AG20443 (cell line): ENCODE measurements at regions not wholly inside any gene's neighbourhood (a gene's known extent, or its start where the extent isn't known, plus 50 kb on each side); places are given as distances from the start of the nearest gene placed in this dataset.

ENCODE experiments used
- DNase-seq: peaks from one replicate; pipeline ENCODE4 v3.0.0; 2012; ENCODE audit warnings: low spot score, mixed read lengths

DNA sequence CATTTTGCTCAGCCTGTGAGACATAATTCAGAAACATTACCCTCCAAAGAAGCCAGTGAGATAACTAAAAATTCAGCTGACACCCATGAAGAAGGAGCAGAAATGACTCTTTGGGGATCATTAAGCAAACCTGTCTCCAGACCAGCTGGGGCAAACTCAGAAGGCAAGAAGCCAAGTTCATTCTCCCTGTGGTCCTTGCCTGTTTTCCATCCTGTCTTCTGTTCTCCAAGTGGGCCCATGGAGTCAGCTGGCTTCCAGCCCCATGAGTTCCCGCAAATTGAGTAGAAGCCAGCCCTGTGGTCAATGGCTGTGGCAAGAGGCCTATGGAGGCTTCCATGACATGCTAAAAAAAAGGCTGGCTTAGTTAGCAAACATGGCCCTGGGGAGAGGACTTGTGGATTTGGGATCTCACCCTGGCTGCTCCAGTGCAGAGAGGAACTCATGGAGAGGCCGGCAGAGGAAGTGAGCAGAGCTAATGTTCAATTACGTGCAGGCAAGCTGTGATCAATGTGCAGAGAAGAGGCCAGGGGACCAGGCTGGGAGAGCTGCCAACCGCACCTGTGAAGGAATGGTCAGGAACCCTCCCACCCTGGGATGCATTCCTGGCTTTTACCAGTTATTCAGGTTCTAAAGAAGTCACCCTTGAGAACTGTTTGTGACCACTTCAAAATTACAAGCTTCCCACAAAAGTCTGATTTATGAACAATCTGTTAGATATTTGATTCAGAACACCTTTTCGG is 229.1 kb downstream of the TSHZ3 start:
- no peak for DNase-seq

GRCh38 chr19:31118986-31119385 is 230.2 kb downstream of the TSHZ3 start:
- no peak for DNase-seq

GRCh38 chr19:31118287-31118955 is 230.8 kb downstream of the TSHZ3 start:
- no peak for DNase-seq

GRCh38 chr19:31114585-31114984 is 234.7 kb downstream of the TSHZ3 start:
- DNase-seq, result no peak

- peak; percentile 26 for DNase-seq
Observed at GRCh38 chr19:31113293-31113692, 235.9 kb downstream of the TSHZ3 start.

- no peak for DNase-seq
Observed at GRCh38 chr19:31112158-31112557, 237.1 kb downstream of the TSHZ3 start.

GRCh38 chr19:31111741-31112140 is 237.5 kb downstream of the TSHZ3 start:
- no peak for DNase-seq

- peak; percentile 78 for DNase-seq
Observed at GRCh38 chr19:31110336-31110735, 238.9 kb downstream of the TSHZ3 start.

DNA sequence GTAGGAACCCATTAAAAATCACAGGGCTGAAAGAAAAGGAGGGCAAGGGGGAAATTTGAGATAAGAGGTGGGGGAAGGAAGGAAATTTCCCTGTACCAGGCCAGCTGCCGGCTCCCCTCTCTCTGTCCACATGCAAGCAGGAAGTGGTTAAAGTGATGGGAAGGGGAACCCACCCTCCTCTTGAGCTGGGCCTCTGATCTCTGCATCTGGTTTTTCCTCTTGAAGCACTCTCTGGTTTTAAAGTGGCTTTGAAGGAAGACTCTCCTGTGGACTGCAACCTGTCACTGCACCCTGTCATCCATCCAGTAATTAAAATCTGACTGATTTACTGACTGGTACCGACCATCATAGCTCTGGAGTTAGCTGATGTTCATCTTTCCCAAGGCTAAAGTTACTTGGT is 239.6 kb downstream of the TSHZ3 start:
- no peak for DNase-seq

- DNase-seq, result no peak
Observed at GRCh38 chr19:31107096-31107495, 242.1 kb downstream of the TSHZ3 start.

GRCh38 chr19:31105761-31106160 is 243.5 kb downstream of the TSHZ3 start:
- DNase-seq, result no peak

DNA sequence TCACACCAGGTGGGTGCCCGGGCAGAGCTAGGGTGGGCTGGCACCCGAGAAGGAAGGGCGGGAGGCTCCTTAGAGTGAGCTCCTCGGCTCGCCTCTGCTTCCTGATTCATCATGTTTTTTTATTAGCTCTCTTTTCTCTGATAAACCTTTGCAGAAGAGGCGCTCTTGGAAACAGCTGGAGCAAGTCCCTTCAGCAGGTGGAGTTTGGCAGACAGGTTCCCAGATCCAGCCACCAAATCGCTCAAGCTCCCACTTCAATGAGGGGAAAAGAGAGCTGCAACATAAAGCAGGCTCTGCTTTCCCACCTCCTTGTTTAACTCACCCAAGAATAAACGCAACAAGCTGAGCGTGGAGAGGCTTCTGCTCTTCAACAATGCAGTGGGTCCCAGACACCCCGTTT is 244.8 kb downstream of the TSHZ3 start:
- no peak for DNase-seq

DNA sequence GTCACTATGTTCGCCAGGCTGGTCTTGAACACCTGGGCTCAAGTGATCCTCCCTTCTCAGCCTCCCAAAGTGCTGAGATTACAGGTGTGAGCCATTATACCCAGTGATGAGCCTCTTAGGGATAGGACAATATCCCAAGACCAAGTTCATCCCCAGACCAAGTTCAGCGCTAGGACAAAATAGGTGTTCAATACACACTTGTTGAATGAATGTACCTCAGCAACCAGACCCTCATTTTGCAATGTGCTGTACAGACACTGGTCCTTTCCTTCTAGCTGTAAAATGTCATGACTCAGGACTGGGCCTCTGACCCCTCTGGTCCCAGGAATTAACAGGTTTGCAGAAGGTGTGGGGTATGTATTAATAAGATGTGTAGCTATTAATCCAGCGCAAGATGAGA is 246.0 kb downstream of the TSHZ3 start:
- no peak for DNase-seq

DNA sequence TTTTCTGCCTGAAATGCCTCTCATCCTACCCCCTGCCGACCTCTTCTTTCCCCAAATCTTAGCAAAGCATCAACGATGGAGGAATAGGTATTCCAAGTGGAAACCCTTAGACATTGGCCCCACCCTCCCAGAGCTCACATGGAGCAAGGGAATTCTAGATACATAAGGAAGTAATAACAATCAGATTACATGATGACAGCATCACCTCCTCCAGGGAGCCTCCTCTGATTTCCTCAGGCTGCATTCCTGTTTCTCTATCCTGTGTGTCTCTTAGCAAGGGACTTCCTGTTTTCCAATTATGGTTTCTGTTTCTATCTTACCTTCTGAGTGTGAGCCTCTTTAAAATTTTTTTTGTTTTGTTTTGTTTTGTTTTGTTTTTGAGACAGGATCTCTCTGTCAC is 246.6 kb downstream of the TSHZ3 start:
- no peak for DNase-seq

- DNase-seq, result no peak
Observed at GRCh38 chr19:31100981-31101380, 248.3 kb downstream of the TSHZ3 start.

DNA sequence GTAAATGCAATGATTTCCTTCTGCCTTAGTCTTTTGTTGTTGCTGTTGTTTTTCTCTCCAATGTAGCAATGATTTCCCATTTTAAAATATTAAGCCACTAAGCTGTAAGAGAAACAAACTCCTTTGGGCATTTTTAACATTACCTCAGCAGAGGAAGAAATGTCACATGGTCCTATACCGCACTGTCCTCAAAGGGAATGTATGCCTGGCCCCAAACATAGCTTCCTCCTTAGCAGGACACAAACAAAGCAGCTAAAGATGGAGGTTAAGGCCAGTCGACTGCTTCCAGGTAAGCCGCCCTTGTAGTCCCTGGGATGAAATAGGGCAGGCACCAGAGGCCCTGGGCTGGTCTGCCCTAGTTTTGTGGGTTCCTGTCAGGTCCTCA is 249.0 kb downstream of the TSHZ3 start:
- no peak for DNase-seq

GRCh38 chr19:31099515-31100205 is 249.6 kb downstream of the TSHZ3 start:
- peak; percentile 61 for DNase-seq

- DNase-seq, result no peak
Observed at GRCh38 chr19:31098836-31099235, 250.4 kb downstream of the TSHZ3 start.

GRCh38 chr19:31096935-31097545 is 252.2 kb downstream of the TSHZ3 start:
- DNase-seq, result no peak

- DNase-seq, result no peak
Observed at GRCh38 chr19:31096062-31096830, 253.0 kb downstream of the TSHZ3 start.

GRCh38 chr19:31095100-31095804 is 254.0 kb downstream of the TSHZ3 start:
- DNase-seq, result no peak
